CD4-positive, alpha-beta T cell treated with Interleukin-17A for 1 hour (primary cell): ENCODE measurements at regions not wholly inside any gene's neighbourhood (a gene's known extent, or its start where the extent isn't known, plus 50 kb on each side); places are given as distances from the start of the nearest gene placed in this dataset.
"Not testable (repeated sequence)": the region's sequence is repeated elsewhere in the genome, so short reads cannot be mapped to it uniquely, and the experiment has no call there.

ENCODE experiments used
- DNase-seq: peaks from one replicate; pipeline ENCODE4 v3.0.0-alpha.2; 2020

DNA sequence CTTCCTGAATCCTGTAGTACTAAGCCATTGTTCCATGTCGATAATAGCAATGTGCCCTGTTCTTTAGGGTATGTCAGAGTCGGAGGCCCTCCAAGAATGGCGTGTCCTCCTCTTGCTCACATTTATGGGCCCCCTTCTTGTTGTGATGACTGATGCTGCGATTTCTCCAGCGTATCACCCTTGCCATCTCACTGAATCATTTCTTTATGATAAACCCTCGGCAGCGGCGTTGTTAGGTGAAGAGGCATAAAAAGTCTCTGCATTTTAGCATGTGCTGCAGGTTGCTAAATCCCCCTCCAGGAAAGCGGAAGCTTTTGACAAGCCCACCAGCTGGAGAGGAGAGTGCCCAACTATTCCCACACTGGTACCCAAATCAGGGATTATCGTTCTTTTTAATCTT, 1045.3 kb downstream of the BRD1 start:
- DNase-seq: no peak

DNA sequence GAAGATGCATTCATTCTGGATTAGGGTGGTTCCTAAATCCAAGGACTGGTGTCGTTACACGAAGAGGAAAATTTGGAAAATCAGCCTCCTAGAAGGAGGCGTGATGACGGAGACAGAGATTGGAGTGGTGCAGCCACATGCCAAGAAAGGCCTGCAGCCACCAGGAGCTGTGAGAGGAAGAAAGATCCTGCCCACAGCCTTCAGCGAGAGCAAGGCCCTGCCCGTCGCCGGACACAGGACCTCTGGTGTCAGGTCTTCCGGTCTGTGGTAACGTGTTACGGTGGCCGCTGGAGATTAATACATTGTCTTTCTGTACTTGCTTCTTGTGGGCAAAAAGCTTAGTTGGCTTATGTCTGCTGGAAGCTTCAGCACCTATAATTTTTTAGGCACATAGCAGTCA, 1045.8 kb downstream of the BRD1 start:
- DNase-seq: no peak

GRCh38 chr22:48781391-48781790, 1046.3 kb downstream of the BRD1 start:
- no peak for DNase-seq

DNA sequence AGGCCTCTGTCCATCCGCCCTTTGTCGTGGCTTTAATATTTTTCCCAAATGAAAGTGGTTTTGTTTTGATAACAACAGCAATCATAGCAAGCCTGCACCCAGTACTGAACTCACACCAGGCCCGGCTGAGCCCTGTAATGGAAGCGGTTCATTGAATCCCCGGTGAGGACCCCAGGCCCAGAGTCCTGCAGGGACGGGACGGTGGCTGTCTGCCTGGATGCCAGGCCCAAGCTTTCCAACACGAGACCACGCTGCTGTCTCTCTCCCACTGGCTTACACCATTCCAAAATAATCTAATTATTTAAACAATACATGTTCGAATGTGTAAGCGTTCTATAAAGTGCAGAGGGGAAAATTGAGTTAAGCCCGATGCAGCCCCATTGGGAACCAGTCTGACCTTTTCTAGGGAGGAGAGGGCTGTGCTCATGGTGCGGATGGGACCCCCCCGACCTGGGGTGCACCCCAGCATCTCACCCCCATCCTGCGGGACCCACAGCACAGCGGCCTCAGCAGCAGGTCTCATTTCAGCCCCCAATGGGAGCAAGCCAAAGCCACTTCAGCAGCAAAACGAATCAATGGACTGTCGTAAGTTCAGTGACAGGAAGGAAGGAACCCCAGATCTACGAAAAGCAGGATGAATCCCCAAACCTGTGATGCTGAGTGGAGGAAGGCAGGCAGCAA, 1046.9 kb downstream of the BRD1 start:
- no peak for DNase-seq

GRCh38 chr22:48779661-48780596, 1047.7 kb downstream of the BRD1 start:
- no peak for DNase-seq

- no peak for DNase-seq
Measured at GRCh38 chr22:48779211-48779643, 1048.4 kb downstream of the BRD1 start.

DNA sequence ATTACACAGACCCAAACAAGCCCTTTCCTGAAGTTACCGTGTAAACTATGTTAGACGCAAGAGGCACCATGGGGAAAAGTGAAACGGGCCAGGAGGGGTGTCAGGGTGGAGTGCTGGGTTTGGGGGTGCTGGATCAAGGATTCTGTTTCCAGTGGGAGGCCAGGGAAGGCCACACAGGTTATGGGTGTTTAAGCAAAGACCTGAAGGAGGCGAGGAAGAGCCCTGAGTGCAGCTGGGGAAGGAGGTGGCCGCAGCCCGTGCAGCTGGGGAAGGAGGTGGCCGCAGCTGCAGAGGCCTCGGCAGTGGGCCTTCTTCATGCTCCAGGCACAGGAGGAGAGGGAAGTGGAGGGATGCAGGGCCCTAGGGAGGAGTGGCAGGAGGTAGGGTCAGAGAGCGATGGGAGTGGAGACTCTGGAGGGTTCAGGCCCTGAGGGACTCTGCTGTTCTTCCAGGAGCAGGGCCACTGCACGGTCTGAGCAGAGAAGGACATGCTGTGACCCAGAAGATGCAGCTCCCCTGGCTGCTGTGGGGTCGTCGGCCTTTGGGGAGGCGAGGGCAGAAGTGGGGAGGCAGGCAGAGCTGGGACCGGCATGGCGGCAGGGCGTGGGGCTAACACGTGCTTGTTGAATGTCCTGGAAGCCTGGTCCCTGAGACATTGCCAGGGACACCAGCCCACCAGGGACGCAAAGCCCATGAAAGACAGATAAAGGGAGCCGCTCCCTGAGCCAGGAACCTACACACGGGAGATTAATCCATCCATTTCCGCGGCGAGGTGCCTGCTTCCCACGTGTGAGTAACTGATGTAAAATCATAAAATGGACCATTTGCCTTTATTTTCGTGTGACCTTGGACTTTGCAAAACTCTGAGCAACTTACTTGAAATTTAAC, 1049.1 kb downstream of the BRD1 start:
- DNase-seq: no peak

DNA sequence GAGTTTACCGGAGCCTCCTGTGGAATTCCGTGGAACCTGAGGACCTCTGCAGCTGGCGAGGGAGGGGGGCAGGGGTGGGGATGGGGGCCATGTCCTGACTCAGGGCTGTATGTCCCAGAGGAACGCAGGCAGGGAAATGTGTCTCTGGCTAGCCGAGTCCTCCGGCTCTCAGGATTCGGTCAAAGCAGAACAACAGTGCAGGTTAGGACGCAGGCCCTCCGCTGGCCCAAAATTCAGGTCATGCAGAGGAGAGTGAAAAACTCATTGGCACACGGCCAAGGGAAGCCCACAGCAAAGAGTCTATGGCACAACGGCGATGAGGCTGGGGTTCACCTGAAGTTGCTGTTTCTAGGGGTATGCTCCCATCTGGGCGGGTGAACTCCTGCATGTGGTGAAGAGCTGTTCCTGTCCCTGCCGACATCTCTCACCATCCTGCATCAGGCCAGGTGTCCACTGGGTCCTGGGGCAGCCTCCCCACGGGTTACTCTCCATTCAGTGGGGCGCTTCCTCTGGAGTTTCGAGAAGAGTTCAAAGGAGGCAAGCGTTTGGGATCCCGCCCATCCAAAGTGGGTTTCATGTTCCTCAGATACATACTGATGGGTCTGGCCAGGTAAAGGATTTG, 1055.3 kb downstream of the BRD1 start:
- no peak for DNase-seq

GRCh38 chr22:48765595-48765994, 1062.1 kb downstream of the BRD1 start:
- no peak for DNase-seq

GRCh38 chr22:48761546-48761945, 1066.1 kb downstream of the BRD1 start:
- DNase-seq: no peak

DNA sequence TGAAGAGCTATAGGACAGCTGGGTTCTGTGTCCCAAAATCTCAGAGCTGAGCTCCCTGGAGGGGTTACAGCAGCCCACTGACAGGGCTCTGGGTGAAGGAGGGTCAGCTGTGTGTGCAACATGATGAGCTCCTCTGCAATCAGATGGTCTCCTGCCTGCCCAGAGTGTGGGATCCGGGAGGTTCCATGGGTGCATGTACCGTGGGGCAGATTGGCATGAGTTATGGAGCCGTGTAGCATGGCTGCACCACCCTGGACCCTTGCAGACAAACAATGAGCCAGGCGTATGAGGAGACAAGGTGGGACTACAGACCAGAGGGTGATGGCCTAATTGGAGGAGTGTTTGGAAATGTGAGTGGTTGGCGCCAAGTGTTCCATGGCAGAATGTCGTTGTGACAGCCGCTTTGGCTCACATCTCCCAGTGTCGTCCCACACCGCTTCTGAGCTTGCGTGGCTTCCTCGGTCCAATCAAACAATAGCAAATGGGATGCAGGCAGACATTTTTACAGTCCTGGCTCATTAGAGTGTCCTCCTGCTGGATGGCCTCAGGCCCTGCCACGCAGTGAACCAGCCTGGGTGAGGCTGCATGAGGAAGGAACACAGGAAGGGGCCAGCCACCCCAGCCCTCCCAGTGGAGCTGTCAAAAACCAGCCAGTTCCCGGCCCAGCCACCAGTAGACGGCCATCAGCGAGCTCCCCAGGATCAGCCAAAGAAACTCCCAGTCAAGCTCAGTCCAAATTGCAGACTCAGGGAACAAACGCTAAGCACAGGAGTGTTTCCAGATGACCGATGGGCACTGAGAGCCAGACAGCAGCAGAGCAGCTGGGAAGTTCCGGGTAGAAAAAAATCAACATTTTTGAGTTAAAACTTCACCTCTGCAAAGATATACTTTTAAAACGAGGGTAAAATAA, 1066.9 kb downstream of the BRD1 start:
- no peak for DNase-seq

- DNase-seq: no peak
Measured at GRCh38 chr22:48758881-48759875, 1068.5 kb downstream of the BRD1 start.

GRCh38 chr22:48757985-48758561, 1069.6 kb downstream of the BRD1 start:
- DNase-seq: no peak

DNA sequence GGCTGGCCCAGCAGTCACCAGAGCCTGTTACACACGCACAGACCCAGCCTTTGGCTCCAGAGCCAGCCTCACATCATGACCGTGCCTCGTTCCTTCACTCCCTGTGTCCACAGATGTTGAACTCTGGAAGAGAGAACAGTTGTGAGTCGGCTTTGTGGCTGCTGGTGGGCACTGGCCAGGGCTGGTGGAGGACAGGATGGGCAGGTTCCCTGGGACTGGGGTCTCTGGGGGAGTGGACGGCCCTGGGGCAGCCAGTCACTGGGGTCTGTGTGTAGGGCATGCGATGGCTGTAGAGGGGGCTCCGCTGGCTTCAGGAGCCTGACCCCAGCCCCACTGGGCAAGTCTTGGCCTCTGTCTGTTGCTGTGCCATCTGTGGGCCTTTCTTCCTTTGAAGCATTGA, 1070.1 kb downstream of the BRD1 start:
- DNase-seq: no peak

- DNase-seq: not testable (repeated sequence)
Measured at GRCh38 chr22:48757135-48757534, 1070.5 kb downstream of the BRD1 start.

- no peak for DNase-seq
Measured at GRCh38 chr22:48756146-48757111, 1071.2 kb downstream of the BRD1 start.

DNA sequence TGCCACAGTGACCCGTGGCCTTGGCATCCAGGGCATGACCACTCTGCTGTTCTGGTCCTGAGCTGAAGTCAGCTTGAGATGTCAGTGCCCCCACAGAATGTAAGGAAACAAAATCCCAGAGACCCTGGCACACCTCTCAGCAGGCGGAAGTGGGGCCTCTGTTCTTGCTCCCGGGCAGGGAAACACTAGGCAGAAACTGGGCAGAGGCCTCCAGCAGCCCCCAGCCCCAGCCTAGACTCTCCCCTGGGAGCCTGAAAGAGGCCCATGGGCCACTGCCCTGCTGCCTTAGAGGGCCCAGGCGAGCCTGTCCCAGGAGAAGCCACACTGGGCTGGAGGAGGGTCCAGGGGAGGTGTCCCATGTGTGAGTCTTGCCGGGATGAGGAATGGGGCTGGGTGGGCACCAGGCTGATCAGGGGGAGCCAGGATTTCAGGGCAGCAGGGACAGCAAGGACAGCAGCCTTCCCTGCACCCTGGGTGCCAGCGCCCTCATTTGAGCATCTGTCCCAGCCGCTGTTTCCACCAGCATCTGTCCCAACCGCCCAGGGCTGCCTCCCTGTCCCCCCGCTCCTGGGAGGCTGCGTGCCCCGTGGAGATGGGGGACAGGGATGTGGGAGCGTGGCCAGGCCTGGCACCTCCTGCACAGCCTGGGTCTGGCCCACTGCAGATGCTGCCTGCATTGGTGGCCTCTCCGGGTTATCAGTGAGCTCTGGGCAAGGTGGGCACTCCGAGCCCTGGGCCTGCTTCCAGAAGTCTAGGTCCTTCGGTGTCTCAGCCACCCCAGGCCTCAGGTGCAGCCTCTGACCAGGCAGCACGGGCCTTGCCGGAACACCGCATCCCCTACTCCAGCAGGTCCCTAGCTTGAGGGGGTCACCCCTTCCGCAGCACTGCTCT, 1072.4 kb downstream of the BRD1 start:
- DNase-seq: no peak
